ENCODE measurements at regions not wholly inside any gene's neighbourhood (a gene's known extent, or its start where the extent isn't known, plus 50 kb on each side); places are given as distances from the start of the nearest gene placed in this dataset.

DNA sequence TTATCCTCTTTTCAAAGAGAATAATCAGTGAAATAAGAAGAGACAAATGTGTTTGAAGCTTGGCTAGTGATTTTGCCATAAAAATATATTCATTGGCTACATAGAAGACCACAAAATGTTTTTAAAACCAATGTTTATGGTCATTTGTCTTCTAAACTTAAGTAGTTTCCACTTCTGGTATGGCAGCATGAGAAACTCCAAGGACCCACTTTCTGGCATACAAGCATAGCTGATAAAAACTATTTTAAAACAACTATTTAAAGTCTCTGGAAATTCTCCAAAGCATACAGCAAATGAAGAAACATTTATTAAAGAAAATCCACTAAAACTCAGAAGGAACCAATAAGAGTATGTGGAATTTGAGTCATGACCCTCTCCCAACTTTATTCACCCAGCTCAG, 89.2 kb upstream of the TOMM7 start:
- no peaks in the 10 kb centered on the region for H3K36me3 Mint-ChIP-seq

DNA sequence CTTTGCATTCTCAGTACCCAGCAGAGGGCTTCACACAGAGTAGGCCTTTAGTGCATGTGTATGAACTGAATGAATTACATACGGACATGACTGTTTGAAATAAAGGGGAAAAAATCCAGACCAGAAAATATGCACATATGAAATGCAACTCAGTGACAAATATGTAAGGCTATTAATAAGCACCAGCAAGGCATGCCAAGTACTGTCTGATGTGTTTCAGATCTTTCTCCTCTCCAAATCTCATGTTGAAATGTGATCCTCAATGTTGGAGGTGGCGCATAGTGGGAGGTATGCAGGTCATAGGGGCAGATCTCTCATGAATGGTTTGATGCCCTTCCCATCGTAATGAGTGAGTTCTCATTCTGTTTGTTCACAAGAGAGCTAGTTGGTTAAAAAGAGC, 87.3 kb upstream of the TOMM7 start:
- Histone ChIP-seq H2AFZ (replicated peaks) (no peak overlapping the region), H3K79me2 (ENCODE audit: low read depth) (no peaks in the 10 kb centered on the region), H3K27ac (no peak overlapping the region), H4K20me1 (ENCODE audit: low read depth) (no peaks in the 10 kb centered on the region), H3K27me3 (no peaks in the 10 kb centered on the region), H3K4me1 (no peaks in the 10 kb centered on the region), H3K9ac (no peak overlapping the region), H3K9me3 (ENCODE audit: low read depth) (no peaks in the 10 kb centered on the region), H3K36me3 (no peaks in the 10 kb centered on the region), H3K4me3 (no peak overlapping the region), H3F3A (ENCODE audit: low read depth) (no peaks in the 10 kb centered on the region), H3K4me2 (no peak overlapping the region)
- TF ChIP-seq, protein P1, sequence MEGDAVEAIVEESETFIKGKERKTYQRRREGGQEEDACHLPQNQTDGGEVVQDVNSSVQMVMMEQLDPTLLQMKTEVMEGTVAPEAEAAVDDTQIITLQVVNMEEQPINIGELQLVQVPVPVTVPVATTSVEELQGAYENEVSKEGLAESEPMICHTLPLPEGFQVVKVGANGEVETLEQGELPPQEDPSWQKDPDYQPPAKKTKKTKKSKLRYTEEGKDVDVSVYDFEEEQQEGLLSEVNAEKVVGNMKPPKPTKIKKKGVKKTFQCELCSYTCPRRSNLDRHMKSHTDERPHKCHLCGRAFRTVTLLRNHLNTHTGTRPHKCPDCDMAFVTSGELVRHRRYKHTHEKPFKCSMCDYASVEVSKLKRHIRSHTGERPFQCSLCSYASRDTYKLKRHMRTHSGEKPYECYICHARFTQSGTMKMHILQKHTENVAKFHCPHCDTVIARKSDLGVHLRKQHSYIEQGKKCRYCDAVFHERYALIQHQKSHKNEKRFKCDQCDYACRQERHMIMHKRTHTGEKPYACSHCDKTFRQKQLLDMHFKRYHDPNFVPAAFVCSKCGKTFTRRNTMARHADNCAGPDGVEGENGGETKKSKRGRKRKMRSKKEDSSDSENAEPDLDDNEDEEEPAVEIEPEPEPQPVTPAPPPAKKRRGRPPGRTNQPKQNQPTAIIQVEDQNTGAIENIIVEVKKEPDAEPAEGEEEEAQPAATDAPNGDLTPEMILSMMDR (IDR thresholded peaks at IDR 0.05): no peak
- no peak for TF ChIP-seq EZH2phosphoT487 (IDR thresholded peaks at IDR 0.05)
- no peak for TF ChIP-seq EZH2 (IDR thresholded peaks at IDR 0.05)
- Mint-ChIP-seq H3K27me3 (ENCODE audit: insufficient read depth, low read depth) (peaks cover 2% of the 10 kb centered on the region), H3K9me3 (peaks cover 7% of the 10 kb centered on the region), H3K27ac (no peak overlapping the region), H3K36me3 (no peaks in the 10 kb centered on the region), H3K4me3 (no peak overlapping the region), H3K4me1 (peaks cover 3% of the 10 kb centered on the region)
- DNase-seq (ENCODE audit: low spot score): no peak

More for the DNA sequence above, 89.2 kb upstream of the TOMM7 start:
- Histone ChIP-seq H2AFZ (replicated peaks) (no peak overlapping the region), H3K4me2 (no peak overlapping the region), H3K27ac (no peak overlapping the region), H3K4me3 (no peak overlapping the region), H3K4me1 (no peaks in the 10 kb centered on the region), H3K9ac (no peak overlapping the region), H3F3A (ENCODE audit: low read depth) (no peaks in the 10 kb centered on the region), H3K79me2 (ENCODE audit: low read depth) (no peaks in the 10 kb centered on the region), H3K9me3 (ENCODE audit: low read depth) (no peaks in the 10 kb centered on the region), H3K27me3 (no peaks in the 10 kb centered on the region), H4K20me1 (ENCODE audit: low read depth) (no peaks in the 10 kb centered on the region), H3K36me3 (no peaks in the 10 kb centered on the region)
- H3K4me3 Mint-ChIP-seq: no peak overlapping the region
- DNase-seq (ENCODE audit: low spot score): no peak
- peaks cover 9% of the 10 kb centered on the region for H3K9me3 Mint-ChIP-seq
- no peak overlapping the region for H3K27ac Mint-ChIP-seq
- H3K4me1 Mint-ChIP-seq: peaks cover 3% of the 10 kb centered on the region
- no peaks in the 10 kb centered on the region for H3K27me3 Mint-ChIP-seq (ENCODE audit: insufficient read depth, low read depth)
- TF ChIP-seq EZH2 (IDR thresholded peaks at IDR 0.05) (no peak), EZH2phosphoT487 (IDR thresholded peaks at IDR 0.05) (no peak)
- TF ChIP-seq, protein P1 (IDR thresholded peaks at IDR 0.05): no peak

DNA sequence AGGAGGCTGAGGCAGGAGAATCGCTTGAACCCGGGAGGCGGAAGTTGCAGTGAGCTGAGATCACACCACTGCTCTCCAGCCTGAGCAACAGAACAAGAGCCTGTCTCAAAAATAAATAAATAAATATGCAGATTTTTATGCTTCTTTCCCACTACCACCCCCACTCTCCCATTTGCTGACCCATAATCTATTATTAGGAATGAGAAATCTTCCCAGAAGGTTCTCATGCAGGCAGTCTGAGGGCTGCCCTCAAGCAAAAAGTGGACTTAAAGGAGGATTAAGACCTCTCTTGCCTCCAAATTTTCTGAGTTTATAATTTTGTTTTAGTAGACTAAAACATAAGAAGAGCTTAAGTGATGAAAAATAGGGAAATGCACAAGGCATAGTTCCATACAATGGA, 85.2 kb upstream of the TOMM7 start:
- Histone ChIP-seq H3K4me2 (no peak overlapping the region), H2AFZ (replicated peaks) (no peak overlapping the region), H4K20me1 (ENCODE audit: low read depth) (no peaks in the 10 kb centered on the region), H3K9ac (no peak overlapping the region), H3F3A (ENCODE audit: low read depth) (no peaks in the 10 kb centered on the region), H3K4me1 (no peaks in the 10 kb centered on the region), H3K27ac (no peak overlapping the region), H3K9me3 (ENCODE audit: low read depth) (no peaks in the 10 kb centered on the region), H3K4me3 (no peak overlapping the region), H3K36me3 (no peaks in the 10 kb centered on the region), H3K79me2 (ENCODE audit: low read depth) (no peaks in the 10 kb centered on the region), H3K27me3 (no peaks in the 10 kb centered on the region)
- no peak overlapping the region for H3K27ac Mint-ChIP-seq
- H3K9me3 Mint-ChIP-seq: peaks cover 4% of the 10 kb centered on the region
- H3K36me3 Mint-ChIP-seq: no peaks in the 10 kb centered on the region
- no peak overlapping the region for H3K4me3 Mint-ChIP-seq
- H3K27me3 Mint-ChIP-seq (ENCODE audit: insufficient read depth, low read depth): peaks cover 3% of the 10 kb centered on the region
- H3K4me1 Mint-ChIP-seq: peaks cover 3% of the 10 kb centered on the region
- no peak for DNase-seq (ENCODE audit: low spot score)
- TF ChIP-seq EZH2phosphoT487 (IDR thresholded peaks at IDR 0.05) (no peak), EZH2 (IDR thresholded peaks at IDR 0.05) (no peak)
- TF ChIP-seq, protein P1 (IDR thresholded peaks at IDR 0.05): no peak
